GM10266 (cell line): ENCODE measurements at regions not wholly inside any gene's neighbourhood (a gene's known extent, or its start where the extent isn't known, plus 50 kb on each side); places are given as distances from the start of the nearest gene placed in this dataset.

Source experiments
- DNase-seq: peaks from one replicate; pipeline ENCODE4 v3.0.0; 2012; ENCODE audit errors: extremely low spot score
- CTCF ChIP-seq: IDR thresholded peaks from 2 replicates; pipeline ENCODE4 v1.5.1; 2012; ENCODE audit warnings: mild to moderate bottlenecking, low read depth; ENCODE audit not compliant: control insufficient read depth, insufficient read depth; ENCODE audit errors: missing control alignments

GRCh38 chr6:91813641-91814040, 1226.8 kb upstream of the MAP3K7 start:
- TF ChIP-seq CTCF: no peak

GRCh38 chr6:91812596-91813274, 1225.9 kb upstream of the MAP3K7 start:
- no peak for TF ChIP-seq CTCF
- no peak for DNase-seq

More at GRCh38 chr6:91813641-91814040, 1226.8 kb upstream of the MAP3K7 start:
- no peak for DNase-seq

GRCh38 chr6:91804981-91805380, 1218.1 kb upstream of the MAP3K7 start:
- no peak for TF ChIP-seq CTCF
- DNase-seq: no peak

DNA sequence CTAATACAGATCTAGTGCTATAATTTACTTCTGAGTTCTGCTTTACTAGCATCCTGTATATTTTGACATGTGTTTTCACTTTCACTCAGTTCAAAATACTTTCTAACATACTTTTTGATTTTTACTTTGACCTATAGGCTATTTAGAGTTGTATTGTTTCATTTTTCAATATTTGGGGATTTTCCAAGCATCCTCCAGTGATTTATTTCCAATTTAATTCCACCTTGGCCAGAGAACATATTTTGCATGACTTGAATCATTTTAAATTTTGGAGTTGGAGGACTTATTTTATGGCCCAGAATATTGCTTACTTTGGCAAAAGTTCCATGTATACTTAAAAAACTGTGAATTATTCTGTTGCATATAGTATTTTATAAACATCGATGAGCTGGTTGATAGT, 1215.6 kb upstream of the MAP3K7 start:
- no peak for TF ChIP-seq CTCF
- DNase-seq: no peak

GRCh38 chr6:91796603-91797002, 1209.7 kb upstream of the MAP3K7 start:
- DNase-seq: no peak
- TF ChIP-seq CTCF: no peak

DNA sequence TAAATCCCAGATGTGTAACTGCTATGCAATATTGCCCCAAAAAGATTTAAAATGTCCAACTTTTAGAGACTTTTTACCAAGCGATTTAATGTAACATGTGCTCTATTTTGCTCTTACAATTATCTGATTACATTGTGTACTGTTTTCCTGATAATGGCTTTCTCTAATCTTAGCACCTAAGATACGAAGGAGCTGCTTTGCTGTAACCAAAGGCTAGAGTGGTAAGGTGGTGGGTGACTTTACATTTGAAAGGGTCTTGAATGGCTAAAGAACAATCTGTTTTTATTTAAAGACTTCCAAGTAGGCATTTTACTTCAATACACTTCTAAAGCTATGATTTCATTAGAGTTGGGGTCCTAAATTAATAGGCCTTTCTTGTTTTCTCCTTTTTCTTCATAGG, 1201.6 kb upstream of the MAP3K7 start:
- DNase-seq: no peak
- TF ChIP-seq CTCF: no peak

- DNase-seq: no peak
- TF ChIP-seq CTCF: no peak
Observed at GRCh38 chr6:91786474-91787184, 1199.8 kb upstream of the MAP3K7 start.
